Panc1 (cell line): ENCODE measurements at regions not wholly inside any gene's neighbourhood (a gene's known extent, or its start where the extent isn't known, plus 50 kb on each side); places are given as distances from the start of the nearest gene placed in this dataset.

Experiments
- ATAC-seq: fragments of 200-7000 bp; cut with Tn5 transposase; 2 replicates; pipeline ENCODE4 v1.9.1; 2020; ENCODE audit warnings: mild to moderate bottlenecking, moderate library complexity
- BruUV-seq: library from RNA; stranded (reverse); fragments of 400-500 nt; replicated peaks from 2 replicates; lab custom pipeline; 2021; lab: Mats Ljungman, UMichigan
- CTCF ChIA-PET: fragments of 300-600 bp; sonication (Branson Sonifier 250); formaldehyde crosslinking; loops from one replicate; lab custom pipeline; 2022; ENCODE audit warnings: antibody characterized with exemption; lab: Charles Lee
- POLR2A ChIA-PET: fragments of 300-600 bp; sonication (Branson Sonifier 250); formaldehyde crosslinking; loops from one replicate; lab custom pipeline; 2022; ENCODE audit warnings: antibody characterized with exemption; lab: Charles Lee
- DNase-seq: peaks from one replicate; pipeline ENCODE4 v3.0.0-alpha.2; 2010; ENCODE audit warnings: low read depth, low spot score
- H3K27ac ChIP-seq: 2 replicates; pipeline ENCODE4 v1.5.1; 2011; ENCODE audit warnings: mild to moderate bottlenecking, low read length, inconsistent platforms
- H3K27me3 ChIP-seq: fragments of 200-500 bp; sonication (Bioruptor generic); 2 replicates; pipeline ENCODE4 v1.6.0; 2014; ENCODE audit warnings: low read length, inconsistent platforms; ENCODE audit not compliant: control insufficient read depth, insufficient read depth
- H3K36me3 ChIP-seq: fragments of 200-500 bp; sonication (Bioruptor generic); 2 replicates; pipeline ENCODE4 v1.5.1; 2014; ENCODE audit warnings: inconsistent platforms, mild to moderate bottlenecking, low read length, moderate library complexity; ENCODE audit not compliant: control insufficient read depth, insufficient read depth
- H3K4me1 ChIP-seq: 2 replicates; pipeline ENCODE4 v1.5.1; 2011; ENCODE audit warnings: inconsistent platforms, mild to moderate bottlenecking, low read length, moderate library complexity; ENCODE audit not compliant: control insufficient read depth, insufficient read depth
- H3K4me3 ChIP-seq, 2 experiments: 2 replicates each; pipeline ENCODE4 v1.5.1; 2011 to 2012; ENCODE audit warnings: low read depth in 2 of 2, low read length in 2 of 2, mild to moderate bottlenecking in 2 of 2, inconsistent platforms in 1 of 2, moderate library complexity in 1 of 2
- H3K9me3 ChIP-seq: fragments of 200-500 bp; sonication (Bioruptor generic); 2 replicates; pipeline ENCODE4 v1.5.1; 2014; ENCODE audit warnings: low read depth, mild to moderate bottlenecking, inconsistent platforms, low read length, moderate library complexity; ENCODE audit not compliant: control insufficient read depth, insufficient read depth
- CTCF ChIP-seq: fragments of 450-650 bp; IDR thresholded peaks from 2 replicates; pipeline ENCODE4 v1.5.1; 2017; ENCODE audit warnings: mild to moderate bottlenecking
- POLR2AphosphoS5 ChIP-seq: IDR thresholded peaks from 2 replicates; pipeline ENCODE4 v1.6.1; 2012; ENCODE audit warnings: mild to moderate bottlenecking, low read depth, low read length, moderate library complexity
- REST ChIP-seq, 2 experiments: IDR thresholded peaks; 2 replicates each; pipeline ENCODE4 v1.6.1; 2011 to 2012; ENCODE audit warnings: low read depth in 2 of 2, control low read depth in 1 of 2, low read length in 1 of 2, mild to moderate bottlenecking in 1 of 2, moderate library complexity in 1 of 2; ENCODE audit not compliant: insufficient read depth in 1 of 2
- SIN3A ChIP-seq: IDR thresholded peaks from 2 replicates; pipeline ENCODE4 v1.6.1; 2012; ENCODE audit warnings: low read depth, mild to moderate bottlenecking, low read length, moderate library complexity, borderline replicate concordance; ENCODE audit not compliant: insufficient read depth
- TCF7L2 ChIP-seq: IDR thresholded peaks from 2 replicates; pipeline ENCODE4 v1.6.1; 2011; ENCODE audit warnings: mild to moderate bottlenecking, low read depth, low read length, inconsistent platforms
- in situ Hi-C: cut with HindIII; loops from 2 replicates; pipeline ENCODE4 v1.10.0; 2016; ENCODE audit warnings: low sequenced_read_pairs, low pct_unique_long_range_greater_than_20kb
- intact Hi-C: fragments of 100-400 bp; cut with micrococcal nuclease; formaldehyde crosslinking; loops from one replicate; pipeline ENCODE4 v1.10.0; 2022; ENCODE audit not compliant: unreplicated experiment

GRCh38 chr10:60446851-60447250, 57.2 kb upstream of the ANK3 start:
- intact Hi-C loops, result loop anchor here (5.0 kb wide), 1 partner anchor 320 kb away; no protein-coding TSS in a partner anchor
- H3K9me3 ChIP-seq, result no peaks in the 10 kb centered on the region
- ATAC-seq (no peak), DNase-seq (no peak)
- no peaks in the 10 kb centered on the region for H3K27me3 ChIP-seq
- peaks cover 13% of the 10 kb centered on the region for H3K4me1 ChIP-seq
- peak overlapping the region; percentile 40; the same call in 1 of the 2 replicates for H3K27ac ChIP-seq
- TF ChIP-seq CTCF (no peak), TCF7L2 (no peak), SIN3A (no peak), REST (IDR thresholded peaks at IDR 0.05; ENCODE audit: insufficient read depth in 1 of 2, low read depth in 2 of 2, low read length in 1 of 2) (no peak), POLR2AphosphoS5 (no peak)
- in situ Hi-C loops, result no loop called here
- no peaks in the 10 kb centered on the region for H3K36me3 ChIP-seq
- ChIA-PET CTCF (no interaction called here), POLR2A (no interaction called here)
- no TSS peak for BruUV-seq
- H3K4me3 ChIP-seq, result no peak overlapping the region

DNA sequence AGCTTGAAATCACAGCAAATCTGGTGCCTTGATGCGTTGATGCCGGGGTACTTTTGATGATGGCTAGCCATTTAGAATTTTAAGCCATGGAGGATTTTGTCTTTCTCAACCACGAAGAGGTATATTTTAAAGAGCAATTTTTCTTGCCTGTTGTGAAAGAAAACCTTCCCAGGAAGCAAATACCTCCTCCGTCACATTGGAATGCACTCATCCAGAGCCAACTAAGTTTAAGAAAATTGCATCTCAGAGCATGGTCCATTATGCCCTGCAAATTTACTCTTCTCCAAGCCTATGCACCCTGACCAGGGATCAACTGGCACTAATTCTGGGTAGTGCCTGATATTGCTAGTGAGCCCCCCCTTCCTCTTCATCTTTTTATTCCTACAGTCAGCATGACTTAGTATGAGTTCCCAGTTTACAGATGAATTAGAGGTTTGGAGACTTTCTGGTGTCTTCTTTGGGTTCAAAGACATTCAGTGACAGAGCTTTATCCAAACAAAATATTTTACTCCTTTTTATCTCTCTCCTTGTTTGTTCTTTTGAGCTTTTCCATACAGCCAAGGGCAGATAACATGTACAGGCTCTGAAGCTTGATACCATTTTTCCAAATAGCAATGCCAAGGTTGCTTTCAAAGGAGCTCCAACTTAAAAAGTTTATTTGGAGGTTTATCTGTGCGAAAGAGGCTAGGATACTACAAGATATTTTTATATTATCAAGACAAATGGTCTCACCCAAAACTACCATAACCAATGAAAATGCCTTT, 56.6 kb upstream of the ANK3 start:
- H3K36me3 ChIP-seq, result no peaks in the 10 kb centered on the region
- H3K4me1 ChIP-seq, result peaks cover 13% of the 10 kb centered on the region
- in situ Hi-C loops (no loop called here), intact Hi-C loops (loop anchor here (5.0 kb wide), 1 partner anchor 321 kb away; no protein-coding TSS in a partner anchor)
- DNase-seq (no peak), ATAC-seq (no peak)
- TF ChIP-seq POLR2AphosphoS5, result no peak
- TF ChIP-seq REST (IDR thresholded peaks at IDR 0.05; ENCODE audit: insufficient read depth in 1 of 2, low read depth in 2 of 2, low read length in 1 of 2), result no peak
- TF ChIP-seq SIN3A, result no peak
- no peak for TF ChIP-seq TCF7L2
- no peak for TF ChIP-seq CTCF
- no TSS peak for BruUV-seq
- H3K9me3 ChIP-seq, result no peaks in the 10 kb centered on the region
- no peaks in the 10 kb centered on the region for H3K27me3 ChIP-seq
- ChIA-PET POLR2A (no interaction called here), CTCF (no interaction called here)
- H3K27ac ChIP-seq, result peak overlapping the region; percentile 40; the same call in 1 of the 2 replicates
- H3K4me3 ChIP-seq, result no peak overlapping the region
